Neutrophil (primary cell): ENCODE measurements at regions not wholly inside any gene's neighbourhood (a gene's known extent, or its start where the extent isn't known, plus 50 kb on each side); places are given as distances from the start of the nearest gene placed in this dataset.
"Not testable (repeated sequence)": the region's sequence is repeated elsewhere in the genome, so short reads cannot be mapped to it uniquely, and the experiment has no call there.

Experiments used
- H3K27ac ChIP-seq: fragments of 200-600 bp; sonication (generic); 2 replicates; pipeline ENCODE4 v1.5.1; 2016; ENCODE audit warnings: mild to moderate bottlenecking, moderate library complexity
- H3K27me3 ChIP-seq: fragments of 200-600 bp; sonication (generic); 2 replicates; pipeline ENCODE4 v1.6.0; 2016; ENCODE audit warnings: mild to moderate bottlenecking
- H3K36me3 ChIP-seq: fragments of 200-600 bp; sonication (generic); 2 replicates; pipeline ENCODE4 v1.5.1; 2017
- H3K4me1 ChIP-seq, 2 experiments: fragments of 200-600 bp in 1 of 2; sonication (generic) in 1 of 2; 1 replicate in 1 of 2; 2 replicates in 1 of 2; pipeline versions ENCODE4 v1.5.1 to v1.6.1; 2013 to 2016; ENCODE audit warnings: low read depth in 1 of 2, low read length in 1 of 2, mild to moderate bottlenecking in 1 of 2, moderate library complexity in 1 of 2; ENCODE audit not compliant: control insufficient read depth in 1 of 2, insufficient read depth in 1 of 2
- H3K4me3 ChIP-seq, 2 experiments: fragments of 200-600 bp in 1 of 2; sonication (generic) in 1 of 2; 1 replicate in 1 of 2; 2 replicates in 1 of 2; pipeline ENCODE4 v1.5.1; 2013 to 2016; ENCODE audit warnings: low read depth in 1 of 2, low read length in 1 of 2, mild to moderate bottlenecking in 1 of 2, moderate library complexity in 1 of 2
- H3K9me3 ChIP-seq: fragments of 200-600 bp; sonication (generic); 2 replicates; pipeline ENCODE4 v1.5.1; 2016
- TF ChIP-seq, protein P1 (sequence below): fragments of 200-600 bp; sonication (generic); IDR thresholded peaks from 2 replicates; pipeline ENCODE4 v1.5.1; 2016; ENCODE audit warnings: antibody characterized with exemption

DNA sequence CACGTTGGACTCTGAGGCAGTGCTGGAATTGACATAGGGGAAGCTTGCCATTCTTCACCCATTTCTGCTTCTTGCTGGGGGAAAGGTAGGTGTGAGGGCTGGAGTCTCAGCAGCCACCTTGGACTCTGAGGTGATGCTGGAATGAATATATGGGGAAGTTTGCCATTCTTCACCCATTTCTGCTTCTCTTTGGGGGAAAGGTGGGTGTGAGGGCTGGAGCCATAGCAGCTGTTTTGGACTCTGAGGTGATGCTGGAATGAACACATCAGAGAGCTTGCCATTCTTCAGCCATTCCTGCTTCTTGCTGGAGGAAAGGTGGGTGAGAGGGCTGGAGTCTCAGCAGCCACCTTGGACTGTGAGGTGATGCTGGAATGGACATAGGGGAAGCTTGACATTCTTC lies 115.1 kb downstream of the CRLF2 start:
- TF ChIP-seq, protein P1, sequence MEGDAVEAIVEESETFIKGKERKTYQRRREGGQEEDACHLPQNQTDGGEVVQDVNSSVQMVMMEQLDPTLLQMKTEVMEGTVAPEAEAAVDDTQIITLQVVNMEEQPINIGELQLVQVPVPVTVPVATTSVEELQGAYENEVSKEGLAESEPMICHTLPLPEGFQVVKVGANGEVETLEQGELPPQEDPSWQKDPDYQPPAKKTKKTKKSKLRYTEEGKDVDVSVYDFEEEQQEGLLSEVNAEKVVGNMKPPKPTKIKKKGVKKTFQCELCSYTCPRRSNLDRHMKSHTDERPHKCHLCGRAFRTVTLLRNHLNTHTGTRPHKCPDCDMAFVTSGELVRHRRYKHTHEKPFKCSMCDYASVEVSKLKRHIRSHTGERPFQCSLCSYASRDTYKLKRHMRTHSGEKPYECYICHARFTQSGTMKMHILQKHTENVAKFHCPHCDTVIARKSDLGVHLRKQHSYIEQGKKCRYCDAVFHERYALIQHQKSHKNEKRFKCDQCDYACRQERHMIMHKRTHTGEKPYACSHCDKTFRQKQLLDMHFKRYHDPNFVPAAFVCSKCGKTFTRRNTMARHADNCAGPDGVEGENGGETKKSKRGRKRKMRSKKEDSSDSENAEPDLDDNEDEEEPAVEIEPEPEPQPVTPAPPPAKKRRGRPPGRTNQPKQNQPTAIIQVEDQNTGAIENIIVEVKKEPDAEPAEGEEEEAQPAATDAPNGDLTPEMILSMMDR = no peak
- Histone ChIP-seq H3K27ac (no peak overlapping the region), H3K9me3 (peaks cover 7% of the 10 kb centered on the region), H3K4me3 (no peak overlapping the region), H3K36me3 (no peaks in the 10 kb centered on the region), H3K27me3 (no peaks in the 10 kb centered on the region), H3K4me1 (no peaks in the 10 kb centered on the region)

DNA sequence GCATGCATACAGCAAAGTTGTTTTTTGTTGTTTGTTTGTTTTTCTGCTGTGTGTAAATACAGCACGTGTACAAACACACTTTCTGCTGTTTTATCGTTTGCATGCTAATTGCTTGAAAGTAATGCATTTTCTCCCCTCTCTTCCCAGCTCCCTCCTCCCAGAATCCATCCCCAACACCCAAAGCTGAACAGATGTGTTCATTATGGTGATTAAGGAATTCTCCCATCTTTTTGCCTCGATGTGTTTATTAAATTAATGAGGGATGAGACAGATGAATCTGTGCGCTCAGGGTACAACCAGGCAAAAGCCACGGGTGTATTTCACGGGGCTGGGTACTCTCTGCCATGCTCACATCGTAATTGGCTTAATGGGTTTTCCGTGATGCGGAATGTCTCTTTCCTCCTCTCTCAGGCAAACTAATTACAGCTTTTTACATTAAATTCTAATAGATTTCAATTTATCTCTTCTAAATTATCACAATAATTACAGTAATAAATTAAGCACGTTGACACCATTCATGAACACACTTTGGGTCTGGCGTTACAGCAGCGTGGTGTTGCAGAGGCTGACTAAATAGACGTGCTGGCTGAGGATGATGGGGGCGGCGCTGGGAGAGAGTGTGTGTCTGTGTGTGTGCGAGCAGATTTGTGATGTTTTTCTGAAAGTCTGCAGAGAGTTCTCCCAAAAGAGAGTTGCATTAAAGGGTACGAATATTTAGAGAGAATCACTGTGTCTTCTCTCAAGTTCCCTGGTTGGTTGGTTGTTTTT lies 117.7 kb downstream of the CRLF2 start:
- H3K36me3 ChIP-seq = no peaks in the 10 kb centered on the region
- peaks cover 6% of the 10 kb centered on the region for H3K27me3 ChIP-seq
- no peak overlapping the region for H3K4me3 ChIP-seq
- H3K9me3 ChIP-seq = peaks cover 7% of the 10 kb centered on the region
- no peaks in the 10 kb centered on the region for H3K4me1 ChIP-seq
- TF ChIP-seq, protein P1 = no peak
- no peak overlapping the region for H3K27ac ChIP-seq

- H3K27me3 ChIP-seq = peaks cover 6% of the 10 kb centered on the region
- H3K36me3 ChIP-seq = no peaks in the 10 kb centered on the region
- TF ChIP-seq, protein P1 = no peak
- H3K27ac ChIP-seq = no peak overlapping the region
- no peak overlapping the region for H3K4me3 ChIP-seq
- peaks cover 7% of the 10 kb centered on the region for H3K9me3 ChIP-seq
- no peaks in the 10 kb centered on the region for H3K4me1 ChIP-seq
These were observed 118.6 kb downstream of the CRLF2 start for GRCh38 chrX:1093586-1094421.

GRCh38 chrX:1093121-1093520 lies 119.3 kb downstream of the CRLF2 start:
- TF ChIP-seq, protein P1 = no peak
- H3K27ac ChIP-seq = no peak overlapping the region
- no peaks in the 10 kb centered on the region for H3K4me1 ChIP-seq
- H3K36me3 ChIP-seq = no peaks in the 10 kb centered on the region
- no peak overlapping the region for H3K4me3 ChIP-seq
- H3K27me3 ChIP-seq = peaks cover 6% of the 10 kb centered on the region
- H3K9me3 ChIP-seq = peaks cover 7% of the 10 kb centered on the region

DNA sequence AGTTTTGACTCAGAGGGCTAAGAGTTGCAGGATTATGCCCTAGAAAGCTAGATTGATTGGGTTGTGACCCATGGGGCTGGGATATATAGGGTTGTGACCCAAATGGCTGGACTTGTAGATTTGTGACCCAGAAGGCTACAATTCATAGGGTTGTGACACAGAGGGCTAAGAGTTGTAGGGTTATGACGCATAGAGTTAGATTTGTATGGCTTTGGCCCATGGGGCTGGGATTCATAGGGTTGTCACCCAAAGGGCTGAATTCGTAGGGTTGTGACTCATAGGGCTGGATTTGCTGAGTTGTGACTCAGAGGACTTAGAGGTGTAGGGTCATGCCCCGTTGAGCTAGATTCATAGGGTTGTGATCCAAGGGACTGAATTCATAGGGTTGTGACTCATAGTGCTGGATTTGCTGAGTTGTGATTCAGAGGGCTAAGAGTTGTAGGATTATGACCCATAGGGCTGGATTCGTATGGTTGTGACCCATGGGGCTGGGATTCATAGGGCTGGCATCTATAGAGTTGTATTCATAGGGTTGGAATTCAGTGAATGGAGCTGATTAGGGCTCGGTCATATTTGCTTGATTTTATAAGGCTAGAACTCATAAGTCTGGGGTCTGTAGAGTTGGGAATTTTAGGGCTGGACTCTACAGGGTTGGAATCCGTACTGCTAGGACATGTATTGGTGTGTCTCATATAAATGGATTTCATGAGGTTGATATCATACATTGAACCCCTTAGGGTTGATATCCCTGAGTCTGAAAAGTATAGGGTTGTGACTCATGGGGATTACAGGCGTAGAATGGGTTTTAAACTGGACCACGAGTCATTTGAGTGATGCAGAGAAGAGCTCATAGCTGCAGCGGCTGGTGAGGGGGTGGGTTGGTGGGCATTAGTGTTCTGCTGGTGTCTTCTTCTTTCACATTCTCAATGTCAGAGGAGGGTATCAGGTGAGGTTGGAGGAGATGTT lies 125.7 kb downstream of the CRLF2 start:
- H3K27ac ChIP-seq = no peak overlapping the region
- H3K9me3 ChIP-seq = no peaks in the 10 kb centered on the region
- TF ChIP-seq, protein P1 = no peak
- H3K36me3 ChIP-seq = no peaks in the 10 kb centered on the region
- H3K4me3 ChIP-seq = no peak overlapping the region
- H3K27me3 ChIP-seq = peaks cover 6% of the 10 kb centered on the region
- no peaks in the 10 kb centered on the region for H3K4me1 ChIP-seq

DNA sequence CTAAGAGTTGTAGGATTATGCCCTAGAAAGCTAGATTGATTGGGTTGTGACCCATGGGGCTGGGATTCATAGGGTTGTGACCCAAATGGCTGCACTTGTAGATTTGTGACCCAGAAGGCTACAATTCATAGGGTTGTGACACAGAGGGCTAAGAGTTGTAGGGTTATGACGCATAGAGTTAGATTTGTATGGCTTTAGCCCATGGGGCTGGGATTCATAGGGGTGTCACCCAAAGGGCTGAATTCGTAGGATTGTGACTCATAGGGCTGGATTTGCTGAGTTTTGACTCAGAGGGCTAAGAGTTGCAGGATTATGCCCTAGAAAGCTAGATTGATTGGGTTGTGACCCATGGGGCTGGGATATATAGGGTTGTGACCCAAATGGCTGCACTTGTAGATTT lies 126.6 kb downstream of the CRLF2 start:
- H3K27me3 ChIP-seq, H3K27ac ChIP-seq, H3K36me3 ChIP-seq, H3K4me3 ChIP-seq, H3K4me1 ChIP-seq, H3K9me3 ChIP-seq: not testable (repeated sequence)
